Neural cell (in vitro differentiated cells): ENCODE measurements at regions not wholly inside any gene's neighbourhood (a gene's known extent, or its start where the extent isn't known, plus 50 kb on each side); places are given as distances from the start of the nearest gene placed in this dataset.

ENCODE experiments used
- EP300 ChIP-seq: fragments of 450-650 bp; conservative IDR thresholded peaks from 2 replicates; pipeline ENCODE4 v1.6.1; 2014; ENCODE audit warnings: antibody characterized with exemption, mild to moderate bottlenecking, moderate library complexity; ENCODE audit not compliant: poor library complexity, severe bottlenecking
- EZH2 ChIP-seq: fragments of 200-600, 300-800 bp; shearing (Covaris generic), sonication (generic); IDR thresholded peaks from 2 replicates; pipeline ENCODE4 v1.6.1; 2014; ENCODE audit warnings: antibody characterized with exemption, low read length, borderline replicate concordance, mild to moderate bottlenecking; ENCODE audit not compliant: insufficient read depth, poor library complexity, severe bottlenecking
- MXI1 ChIP-seq: fragments of 450-650 bp; conservative IDR thresholded peaks from 2 replicates; pipeline ENCODE4 v1.6.1; 2014; ENCODE audit warnings: antibody characterized with exemption, mild to moderate bottlenecking; ENCODE audit not compliant: poor library complexity, severe bottlenecking
- POLR2AphosphoS5 ChIP-seq: IDR thresholded peaks from 2 replicates; pipeline ENCODE4 v1.6.1; 2012
- RAD21 ChIP-seq: fragments of 450-650 bp; conservative IDR thresholded peaks from 2 replicates; pipeline ENCODE4 v1.6.1; 2014; ENCODE audit warnings: antibody characterized with exemption, mild to moderate bottlenecking, moderate library complexity
- SMC3 ChIP-seq: fragments of 450-650 bp; conservative IDR thresholded peaks from 2 replicates; pipeline ENCODE4 v1.6.1; 2014; ENCODE audit warnings: antibody characterized with exemption, mild to moderate bottlenecking, moderate library complexity; ENCODE audit not compliant: poor library complexity
- TAF1 ChIP-seq: IDR thresholded peaks from 2 replicates; pipeline ENCODE4 v1.6.1; 2012; ENCODE audit warnings: low read depth
- TF ChIP-seq, protein P1 (sequence below): fragments of 450-650 bp; IDR thresholded peaks from 2 replicates; pipeline ENCODE4 v1.5.1; 2014; ENCODE audit warnings: antibody characterized with exemption, mild to moderate bottlenecking, moderate library complexity; ENCODE audit not compliant: poor library complexity, severe bottlenecking
- TF ChIP-seq, protein P2 (sequence below): IDR thresholded peaks from 2 replicates; pipeline ENCODE4 v1.6.1; 2012; ENCODE audit warnings: borderline replicate concordance

DNA sequence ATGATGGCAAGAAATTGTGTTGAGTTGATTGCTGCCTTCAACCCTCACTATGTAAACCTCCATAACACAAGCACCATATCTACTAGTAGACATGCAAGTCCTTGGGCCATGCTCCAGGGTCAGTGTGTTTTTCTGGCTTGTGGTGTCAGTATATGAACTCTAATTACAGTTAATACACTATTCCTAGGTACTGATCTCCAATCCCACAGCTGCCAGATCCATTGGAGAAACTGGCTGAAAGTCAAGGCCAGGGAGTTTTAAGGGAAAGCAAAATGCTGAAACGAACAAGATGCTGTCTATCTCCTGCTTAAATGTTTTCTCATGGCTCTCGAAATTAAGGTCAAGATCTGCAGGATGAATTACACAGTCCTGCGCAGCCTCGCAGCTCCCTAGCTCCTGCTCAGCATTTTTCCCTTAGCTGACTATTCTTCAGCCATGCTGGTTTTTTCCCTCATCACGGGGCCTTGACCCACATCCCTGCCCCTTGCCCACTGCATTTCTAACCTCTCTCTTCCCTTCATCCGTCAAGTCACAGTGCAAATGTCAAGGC, 425.0 kb upstream of the ADAMTS9 start:
- TF ChIP-seq EP300 (no peak), TAF1 (no peak), SMC3 (no peak), RAD21 (no peak), EZH2 (no peak), MXI1 (no peak), POLR2AphosphoS5 (no peak)
- TF ChIP-seq, protein P1, sequence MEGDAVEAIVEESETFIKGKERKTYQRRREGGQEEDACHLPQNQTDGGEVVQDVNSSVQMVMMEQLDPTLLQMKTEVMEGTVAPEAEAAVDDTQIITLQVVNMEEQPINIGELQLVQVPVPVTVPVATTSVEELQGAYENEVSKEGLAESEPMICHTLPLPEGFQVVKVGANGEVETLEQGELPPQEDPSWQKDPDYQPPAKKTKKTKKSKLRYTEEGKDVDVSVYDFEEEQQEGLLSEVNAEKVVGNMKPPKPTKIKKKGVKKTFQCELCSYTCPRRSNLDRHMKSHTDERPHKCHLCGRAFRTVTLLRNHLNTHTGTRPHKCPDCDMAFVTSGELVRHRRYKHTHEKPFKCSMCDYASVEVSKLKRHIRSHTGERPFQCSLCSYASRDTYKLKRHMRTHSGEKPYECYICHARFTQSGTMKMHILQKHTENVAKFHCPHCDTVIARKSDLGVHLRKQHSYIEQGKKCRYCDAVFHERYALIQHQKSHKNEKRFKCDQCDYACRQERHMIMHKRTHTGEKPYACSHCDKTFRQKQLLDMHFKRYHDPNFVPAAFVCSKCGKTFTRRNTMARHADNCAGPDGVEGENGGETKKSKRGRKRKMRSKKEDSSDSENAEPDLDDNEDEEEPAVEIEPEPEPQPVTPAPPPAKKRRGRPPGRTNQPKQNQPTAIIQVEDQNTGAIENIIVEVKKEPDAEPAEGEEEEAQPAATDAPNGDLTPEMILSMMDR: no peak
- TF ChIP-seq, protein P2, sequence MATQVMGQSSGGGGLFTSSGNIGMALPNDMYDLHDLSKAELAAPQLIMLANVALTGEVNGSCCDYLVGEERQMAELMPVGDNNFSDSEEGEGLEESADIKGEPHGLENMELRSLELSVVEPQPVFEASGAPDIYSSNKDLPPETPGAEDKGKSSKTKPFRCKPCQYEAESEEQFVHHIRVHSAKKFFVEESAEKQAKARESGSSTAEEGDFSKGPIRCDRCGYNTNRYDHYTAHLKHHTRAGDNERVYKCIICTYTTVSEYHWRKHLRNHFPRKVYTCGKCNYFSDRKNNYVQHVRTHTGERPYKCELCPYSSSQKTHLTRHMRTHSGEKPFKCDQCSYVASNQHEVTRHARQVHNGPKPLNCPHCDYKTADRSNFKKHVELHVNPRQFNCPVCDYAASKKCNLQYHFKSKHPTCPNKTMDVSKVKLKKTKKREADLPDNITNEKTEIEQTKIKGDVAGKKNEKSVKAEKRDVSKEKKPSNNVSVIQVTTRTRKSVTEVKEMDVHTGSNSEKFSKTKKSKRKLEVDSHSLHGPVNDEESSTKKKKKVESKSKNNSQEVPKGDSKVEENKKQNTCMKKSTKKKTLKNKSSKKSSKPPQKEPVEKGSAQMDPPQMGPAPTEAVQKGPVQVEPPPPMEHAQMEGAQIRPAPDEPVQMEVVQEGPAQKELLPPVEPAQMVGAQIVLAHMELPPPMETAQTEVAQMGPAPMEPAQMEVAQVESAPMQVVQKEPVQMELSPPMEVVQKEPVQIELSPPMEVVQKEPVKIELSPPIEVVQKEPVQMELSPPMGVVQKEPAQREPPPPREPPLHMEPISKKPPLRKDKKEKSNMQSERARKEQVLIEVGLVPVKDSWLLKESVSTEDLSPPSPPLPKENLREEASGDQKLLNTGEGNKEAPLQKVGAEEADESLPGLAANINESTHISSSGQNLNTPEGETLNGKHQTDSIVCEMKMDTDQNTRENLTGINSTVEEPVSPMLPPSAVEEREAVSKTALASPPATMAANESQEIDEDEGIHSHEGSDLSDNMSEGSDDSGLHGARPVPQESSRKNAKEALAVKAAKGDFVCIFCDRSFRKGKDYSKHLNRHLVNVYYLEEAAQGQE: no peak
